ENCODE measurements at regions not wholly inside any gene's neighbourhood (a gene's known extent, or its start where the extent isn't known, plus 50 kb on each side); places are given as distances from the start of the nearest gene placed in this dataset.

GRCh38 chr15:87496109-87496508 is 760.4 kb downstream of the NTRK3 start:
- TF ChIP-seq CTCF (IDR thresholded peaks at IDR 0.05) (no peak), POLR2A (IDR thresholded peaks at IDR 0.05) (no peak)

Data from breast epithelium (tissue), 3 donors.